NT2/D1 (cell line): ENCODE measurements at regions not wholly inside any gene's neighbourhood (a gene's known extent, or its start where the extent isn't known, plus 50 kb on each side); places are given as distances from the start of the nearest gene placed in this dataset.

Source experiments
- YY1 ChIP-seq: IDR thresholded peaks from 2 replicates; pipeline ENCODE4 v1.6.1; 2011; ENCODE audit not compliant: insufficient read length, insufficient read depth
- ZNF274 ChIP-seq: IDR thresholded peaks from 2 replicates; pipeline ENCODE4 v1.6.1; 2011; ENCODE audit warnings: mild to moderate bottlenecking, low read depth, low read length

DNA sequence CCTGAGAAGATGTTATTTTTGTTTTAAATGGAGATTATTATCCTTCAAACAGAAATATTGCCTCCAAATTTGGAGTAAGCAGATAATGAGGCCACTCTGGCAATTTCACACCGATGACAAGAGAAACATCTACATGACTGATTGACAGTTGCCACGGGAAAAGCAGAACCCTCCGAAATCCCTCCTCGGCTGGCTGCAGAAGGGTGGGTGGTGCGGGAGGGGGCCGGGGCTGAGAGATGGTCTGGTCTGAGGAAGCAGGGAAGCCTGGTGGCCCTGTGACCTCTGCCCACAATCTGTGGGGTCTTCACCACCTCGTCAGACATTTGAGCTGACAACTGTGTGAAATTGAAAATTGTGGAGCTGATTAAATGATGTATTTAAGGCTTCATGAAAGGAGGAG, 503.2 kb downstream of the MN1 start:
- no peak for TF ChIP-seq ZNF274
- no peak for TF ChIP-seq YY1
